Mesendoderm (in vitro differentiated cells): ENCODE measurements at regions not wholly inside any gene's neighbourhood (a gene's known extent, or its start where the extent isn't known, plus 50 kb on each side); places are given as distances from the start of the nearest gene placed in this dataset.
A peak's percentile ranks its signal among the peaks of the same experiment; 100 is the strongest.

Experiments
- DNase-seq: peaks from one replicate; pipeline ENCODE4 v3.0.0; 2013
- H2AK5ac ChIP-seq: 2 replicates; pipeline ENCODE4 v1.6.1; 2013; ENCODE audit warnings: low read length, inconsistent platforms
- H2BK120ac ChIP-seq: 2 replicates; pipeline ENCODE4 v1.6.1; 2013; ENCODE audit warnings: low read depth, mild to moderate bottlenecking, low read length, moderate library complexity, mixed read lengths
- H2BK15ac ChIP-seq: replicated peaks from 2 replicates; pipeline ENCODE4 v1.6.1; 2013; ENCODE audit warnings: low read depth, mild to moderate bottlenecking, moderate library complexity
- H2BK5ac ChIP-seq: 2 replicates; pipeline ENCODE4 v1.6.1; 2013; ENCODE audit warnings: low read length, inconsistent platforms
- H3K18ac ChIP-seq: 2 replicates; pipeline ENCODE4 v1.6.1; 2013; ENCODE audit warnings: mild to moderate bottlenecking, low read length, mixed read lengths
- H3K23ac ChIP-seq: one replicate; pipeline ENCODE4 v1.6.1; 2013; ENCODE audit warnings: low read length
- H3K27ac ChIP-seq: 2 replicates; pipeline ENCODE4 v1.5.1; 2013; ENCODE audit warnings: low read depth, mild to moderate bottlenecking, inconsistent platforms, low read length, moderate library complexity
- H3K27me3 ChIP-seq: 2 replicates; pipeline ENCODE4 v1.6.1; 2013; ENCODE audit warnings: low read length, control low read depth, mild to moderate bottlenecking, inconsistent platforms; ENCODE audit not compliant: insufficient read depth, poor library complexity
- H3K36me3 ChIP-seq: 2 replicates; pipeline ENCODE4 v1.6.1; 2013; ENCODE audit warnings: low read length, inconsistent platforms; ENCODE audit not compliant: control insufficient read depth, insufficient read depth
- H3K4ac ChIP-seq: one replicate; pipeline ENCODE4 v1.6.1; 2013; ENCODE audit warnings: low read depth, mild to moderate bottlenecking, low read length, moderate library complexity
- H3K4me1 ChIP-seq: 2 replicates; pipeline ENCODE4 v1.6.1; 2013; ENCODE audit warnings: low read depth, low read length, inconsistent platforms; ENCODE audit not compliant: control insufficient read depth
- H3K4me2 ChIP-seq: 2 replicates; pipeline ENCODE4 v1.6.1; 2013; ENCODE audit warnings: low read length
- H3K4me3 ChIP-seq: 2 replicates; pipeline ENCODE4 v1.5.1; 2013; ENCODE audit warnings: mild to moderate bottlenecking, low read length
- H3K56ac ChIP-seq: one replicate; pipeline ENCODE4 v1.6.1; 2013; ENCODE audit warnings: low read length
- H3K79me1 ChIP-seq: 2 replicates; pipeline ENCODE4 v1.6.1; 2013; ENCODE audit warnings: low read length, inconsistent platforms
- H3K79me2 ChIP-seq: 2 replicates; pipeline ENCODE4 v1.6.1; 2013; ENCODE audit warnings: mild to moderate bottlenecking, low read length; ENCODE audit not compliant: control insufficient read depth, insufficient read depth
- H3K9ac ChIP-seq: 2 replicates; pipeline ENCODE4 v1.6.1; 2013; ENCODE audit warnings: low read length, inconsistent platforms
- H4K5ac ChIP-seq: one replicate; pipeline ENCODE4 v1.6.1; 2013; ENCODE audit warnings: low read length
- H4K8ac ChIP-seq: one replicate; pipeline ENCODE4 v1.6.1; 2013; ENCODE audit warnings: low read depth, mild to moderate bottlenecking, control low read depth, low read length, moderate library complexity
- WGBS: extraction: QIAGEN DNeasy Blood & Tissue Kit; methylation state at CpG from one replicate; pipeline ENCODE4 v1.1.7; 2013; ENCODE audit warnings: low lambda C conversion rate, missing lambda C conversion rate; ENCODE audit not compliant: insufficient coverage; ENCODE audit errors: extremely low coverage; 5-methylcytosine and 5-hydroxymethylcytosine counted together

- no CpG with 5 or more reads among the region's 3 CpGs for WGBS
- Histone ChIP-seq H3K79me2 (no peaks in the 10 kb centered on the region), H4K5ac (no peak overlapping the region), H3K23ac (no peak overlapping the region), H3K27ac (no peak overlapping the region), H2BK120ac (no peak overlapping the region), H2BK15ac (no peak overlapping the region), H3K56ac (no peak overlapping the region), H3K27me3 (no peaks in the 10 kb centered on the region), H2BK5ac (no peak overlapping the region), H4K8ac (no peak overlapping the region), H3K18ac (no peak overlapping the region), H2AK5ac (no peak overlapping the region), H3K4me1 (no peaks in the 10 kb centered on the region), H3K4ac (no peak overlapping the region), H3K9ac (no peak overlapping the region), H3K4me3 (no peak overlapping the region), H3K36me3 (no peaks in the 10 kb centered on the region), H3K4me2 (no peak overlapping the region), H3K79me1 (no peaks in the 10 kb centered on the region)
- no peak for DNase-seq
Observed at GRCh38 chr4:77372375-77372774, 215.4 kb downstream of the CCNG2 start.

- Histone ChIP-seq H3K4me3 (no peak overlapping the region), H4K5ac (no peak overlapping the region), H2BK120ac (no peak overlapping the region), H3K18ac (no peak overlapping the region), H3K79me2 (no peaks in the 10 kb centered on the region), H3K79me1 (no peaks in the 10 kb centered on the region), H3K27me3 (no peaks in the 10 kb centered on the region), H2BK5ac (no peak overlapping the region), H3K23ac (no peak overlapping the region), H4K8ac (no peak overlapping the region), H2BK15ac (no peak overlapping the region), H3K36me3 (no peaks in the 10 kb centered on the region), H3K4me1 (no peaks in the 10 kb centered on the region), H3K27ac (no peak overlapping the region), H3K4me2 (no peak overlapping the region), H3K56ac (no peak overlapping the region), H3K4ac (no peak overlapping the region), H3K9ac (no peak overlapping the region), H2AK5ac (no peak overlapping the region)
- WGBS: no CpG with 5 or more reads among the region's 2 CpGs
- DNase-seq: no peak
Observed at GRCh38 chr4:77375866-77376607, 219.0 kb downstream of the CCNG2 start.

GRCh38 chr4:77376788-77377460 lies 219.9 kb downstream of the CCNG2 start:
- Histone ChIP-seq H3K4me1 (no peaks in the 10 kb centered on the region), H2BK5ac (no peak overlapping the region), H4K5ac (no peak overlapping the region), H3K27me3 (no peaks in the 10 kb centered on the region), H3K18ac (no peak overlapping the region), H3K27ac (no peak overlapping the region), H3K56ac (no peak overlapping the region), H3K4me3 (no peak overlapping the region), H3K36me3 (no peaks in the 10 kb centered on the region), H2AK5ac (no peak overlapping the region), H3K79me2 (no peaks in the 10 kb centered on the region), H3K9ac (no peak overlapping the region), H3K4ac (no peak overlapping the region), H2BK120ac (no peak overlapping the region), H3K79me1 (no peaks in the 10 kb centered on the region), H4K8ac (no peak overlapping the region), H3K4me2 (no peak overlapping the region), H2BK15ac (no peak overlapping the region), H3K23ac (no peak overlapping the region)
- no CpG with 5 or more reads among the region's 8 CpGs for WGBS
- DNase-seq: peak; percentile 57

DNA sequence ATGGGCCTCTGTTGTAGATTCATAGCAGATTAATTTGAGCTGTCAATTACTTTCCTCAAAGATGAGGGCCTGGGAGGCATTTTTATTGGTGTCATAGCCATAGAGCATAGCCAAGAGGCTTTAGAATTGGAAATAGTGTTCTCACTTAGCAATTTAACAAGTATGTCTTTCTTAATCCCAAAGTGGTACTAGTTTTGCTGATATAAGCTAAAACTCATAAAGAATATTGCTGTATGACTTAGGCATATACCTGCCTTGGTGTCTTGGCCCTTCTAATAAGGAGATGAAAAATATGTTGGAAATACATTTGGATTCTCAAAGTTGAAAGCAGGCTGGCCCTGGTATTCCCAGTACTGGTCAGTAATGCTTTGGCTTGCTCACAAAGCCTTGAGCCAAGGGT lies 221.5 kb upstream of the CXCL13 start:
- Histone ChIP-seq H3K4me1 (no peaks in the 10 kb centered on the region), H2AK5ac (no peak overlapping the region), H3K27ac (no peak overlapping the region), H3K4me3 (no peak overlapping the region), H3K79me2 (no peaks in the 10 kb centered on the region), H3K79me1 (no peaks in the 10 kb centered on the region), H2BK5ac (no peak overlapping the region), H3K4ac (no peak overlapping the region), H2BK120ac (no peak overlapping the region), H3K9ac (no peak overlapping the region), H3K23ac (no peak overlapping the region), H2BK15ac (no peak overlapping the region), H3K36me3 (no peaks in the 10 kb centered on the region), H4K5ac (no peak overlapping the region), H3K27me3 (no peaks in the 10 kb centered on the region), H3K4me2 (no peak overlapping the region), H3K18ac (no peak overlapping the region), H3K56ac (no peak overlapping the region), H4K8ac (no peak overlapping the region)
- DNase-seq: no peak

- H2BK120ac ChIP-seq: no peak overlapping the region
- H3K18ac ChIP-seq: no peak overlapping the region
- no peaks in the 10 kb centered on the region for H3K4me1 ChIP-seq
- no peak overlapping the region for H3K4ac ChIP-seq
- no peak overlapping the region for H4K5ac ChIP-seq
- H3K79me1 ChIP-seq: no peaks in the 10 kb centered on the region
- DNase-seq: peak; percentile 83
- H3K79me2 ChIP-seq: no peaks in the 10 kb centered on the region
- no peaks in the 10 kb centered on the region for H3K27me3 ChIP-seq
- H3K36me3 ChIP-seq: no peaks in the 10 kb centered on the region
- H3K56ac ChIP-seq: no peak overlapping the region
- H3K27ac ChIP-seq: no peak overlapping the region
- no peak overlapping the region for H3K23ac ChIP-seq
- no peak overlapping the region for H2AK5ac ChIP-seq
- no peak overlapping the region for H2BK5ac ChIP-seq
- no CpG with 5 or more reads among the region's 4 CpGs for WGBS
- no peak overlapping the region for H3K4me3 ChIP-seq
- H3K9ac ChIP-seq: no peak overlapping the region
- no peak overlapping the region for H2BK15ac ChIP-seq
- no peak overlapping the region for H4K8ac ChIP-seq
- H3K4me2 ChIP-seq: no peak overlapping the region
Observed at GRCh38 chr4:77385124-77385969, 220.3 kb upstream of the CXCL13 start.
